Lower leg skin (tissue), 3 donors: ENCODE measurements at regions not wholly inside any gene's neighbourhood (a gene's known extent, or its start where the extent isn't known, plus 50 kb on each side); places are given as distances from the start of the nearest gene placed in this dataset.

ENCODE experiments used
- POLR2A ChIP-seq, 2 donors: fragments of 450-650 bp; IDR thresholded peaks; one replicate each; pipeline ENCODE4 v1.6.1; 2016 to 2017; ENCODE audit warnings: antibody characterized with exemption in 2 of 2, mild to moderate bottlenecking in 1 of 2, moderate library complexity in 1 of 2
- TF ChIP-seq, protein P1 (sequence below), 3 donors: fragments of 450-650 bp; IDR thresholded peaks; one replicate each; pipeline ENCODE4 v1.5.1; 2016; ENCODE audit warnings: antibody characterized with exemption in 3 of 3, mild to moderate bottlenecking in 3 of 3, moderate library complexity in 2 of 3

DNA sequence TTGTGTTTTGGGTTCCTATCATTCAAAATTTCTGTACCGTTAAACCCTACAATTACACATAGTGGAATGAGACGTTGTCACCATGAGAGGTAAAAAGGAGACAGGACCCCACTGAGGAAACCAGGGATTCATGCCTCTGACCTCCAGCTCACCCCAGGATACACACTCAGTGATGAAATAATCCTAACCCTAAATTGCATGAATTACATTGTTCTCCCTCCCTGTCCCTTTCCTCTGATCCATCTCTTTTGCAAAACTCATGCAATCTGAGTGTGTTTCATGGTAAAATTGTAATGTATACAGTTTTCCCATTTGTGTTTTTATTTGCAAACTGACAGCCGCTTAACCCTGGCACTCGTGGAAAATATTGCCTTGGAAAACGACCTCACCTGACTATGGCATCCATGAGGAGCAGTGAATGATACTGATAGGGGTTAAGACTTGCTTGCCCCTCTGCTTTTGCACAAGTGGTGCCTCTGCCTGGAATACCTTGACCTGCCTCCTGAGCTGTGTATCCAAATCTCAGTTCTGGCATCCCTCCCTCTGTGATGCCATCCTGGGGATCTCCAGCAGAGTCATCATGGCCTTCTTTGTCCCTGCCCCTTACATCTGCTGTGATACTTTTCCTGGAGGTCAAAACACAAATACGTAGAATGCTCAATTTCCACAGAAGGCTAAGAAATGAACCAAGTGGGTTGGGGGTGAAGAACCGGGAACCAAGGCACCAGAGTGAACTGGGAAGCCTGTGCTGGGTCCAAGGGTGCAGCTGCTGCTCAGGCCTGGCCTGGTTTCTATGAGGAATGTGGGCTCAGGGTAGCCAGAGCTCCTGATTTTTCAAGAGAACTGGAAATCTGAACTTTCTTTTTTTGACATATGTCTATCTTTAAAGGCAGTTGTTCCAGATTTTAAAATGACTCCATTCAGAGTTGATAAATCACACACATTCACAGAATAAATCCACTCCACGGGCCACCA, 211.6 kb upstream of the ZNF217 start:
- TF ChIP-seq, protein P1, sequence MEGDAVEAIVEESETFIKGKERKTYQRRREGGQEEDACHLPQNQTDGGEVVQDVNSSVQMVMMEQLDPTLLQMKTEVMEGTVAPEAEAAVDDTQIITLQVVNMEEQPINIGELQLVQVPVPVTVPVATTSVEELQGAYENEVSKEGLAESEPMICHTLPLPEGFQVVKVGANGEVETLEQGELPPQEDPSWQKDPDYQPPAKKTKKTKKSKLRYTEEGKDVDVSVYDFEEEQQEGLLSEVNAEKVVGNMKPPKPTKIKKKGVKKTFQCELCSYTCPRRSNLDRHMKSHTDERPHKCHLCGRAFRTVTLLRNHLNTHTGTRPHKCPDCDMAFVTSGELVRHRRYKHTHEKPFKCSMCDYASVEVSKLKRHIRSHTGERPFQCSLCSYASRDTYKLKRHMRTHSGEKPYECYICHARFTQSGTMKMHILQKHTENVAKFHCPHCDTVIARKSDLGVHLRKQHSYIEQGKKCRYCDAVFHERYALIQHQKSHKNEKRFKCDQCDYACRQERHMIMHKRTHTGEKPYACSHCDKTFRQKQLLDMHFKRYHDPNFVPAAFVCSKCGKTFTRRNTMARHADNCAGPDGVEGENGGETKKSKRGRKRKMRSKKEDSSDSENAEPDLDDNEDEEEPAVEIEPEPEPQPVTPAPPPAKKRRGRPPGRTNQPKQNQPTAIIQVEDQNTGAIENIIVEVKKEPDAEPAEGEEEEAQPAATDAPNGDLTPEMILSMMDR (IDR thresholded peaks at IDR 0.05) = peak in 1 of 3 donors; percentile 12
- TF ChIP-seq POLR2A (IDR thresholded peaks at IDR 0.05) = no peak
